Upper lobe of right lung (tissue), 1 donor: ENCODE measurements at regions not wholly inside any gene's neighbourhood (a gene's known extent, or its start where the extent isn't known, plus 50 kb on each side); places are given as distances from the start of the nearest gene placed in this dataset.

ENCODE experiments used
- ATAC-seq: fragments of 200-7000 bp; cut with Tn5 transposase; one replicate; pipeline ENCODE4 v1.9.1; 2020; ENCODE audit warnings: mild to moderate bottlenecking, moderate library complexity
- DNase-seq: peaks from one replicate; pipeline ENCODE4 v3.0.0-alpha.2; 2020
- H3K27ac ChIP-seq: fragments of 200-600 bp; one replicate; pipeline ENCODE4 v1.8.0; 2022
- H3K27me3 ChIP-seq: fragments of 200-600 bp; one replicate; pipeline ENCODE4 v1.8.0; 2022; ENCODE audit warnings: mild to moderate bottlenecking
- H3K36me3 ChIP-seq: fragments of 200-600 bp; one replicate; pipeline ENCODE4 v1.8.0; 2022
- H3K4me1 ChIP-seq: fragments of 200-600 bp; one replicate; pipeline ENCODE4 v1.8.0; 2022
- H3K4me3 ChIP-seq: fragments of 200-600 bp; one replicate; pipeline ENCODE4 v1.8.0; 2022; ENCODE audit warnings: mild to moderate bottlenecking
- H3K9me3 ChIP-seq: fragments of 200-600 bp; one replicate; pipeline ENCODE4 v1.8.0; 2022
- CTCF ChIP-seq: fragments of 200-600 bp; IDR thresholded peaks from one replicate; pipeline ENCODE4 v1.8.0; 2022; ENCODE audit warnings: antibody characterized with exemption
- intact Hi-C: fragments of 100-400 bp; cut with DNase I; formaldehyde crosslinking; loops from one replicate; pipeline ENCODE4 v1.11.0; 2022
- donor health status: DM: no; HTN: yes; CAD: no; lungs with severe emphysema.

- H3K4me1 ChIP-seq: peaks cover 7% of the 10 kb centered on the region
- intact Hi-C loops: no loop called here
- no peaks in the 10 kb centered on the region for H3K27me3 ChIP-seq
- no peak overlapping the region for H3K4me3 ChIP-seq
- H3K9me3 ChIP-seq: no peaks in the 10 kb centered on the region
- H3K27ac ChIP-seq: no peak overlapping the region
- ATAC-seq (no peak), DNase-seq (no peak)
- no peak for TF ChIP-seq CTCF
- H3K36me3 ChIP-seq: no peaks in the 10 kb centered on the region
These were observed 116.4 kb upstream of the SGK1 start for GRCh38 chr6:134434019-134434942.

- DNase-seq (no peak), ATAC-seq (peak; percentile 27)
- Histone ChIP-seq H3K27me3 (no peaks in the 10 kb centered on the region), H3K27ac (no peak overlapping the region), H3K36me3 (no peaks in the 10 kb centered on the region), H3K4me3 (no peak overlapping the region), H3K4me1 (peaks cover 2% of the 10 kb centered on the region), H3K9me3 (no peaks in the 10 kb centered on the region)
- intact Hi-C loops: no loop called here
- TF ChIP-seq CTCF: no peak
These were observed 114.1 kb upstream of the SGK1 start for GRCh38 chr6:134432036-134432435.

- Histone ChIP-seq H3K36me3 (no peaks in the 10 kb centered on the region), H3K4me1 (no peaks in the 10 kb centered on the region), H3K9me3 (no peaks in the 10 kb centered on the region), H3K4me3 (no peak overlapping the region), H3K27me3 (no peaks in the 10 kb centered on the region), H3K27ac (no peak overlapping the region)
- DNase-seq (no peak), ATAC-seq (no peak)
- no peak for TF ChIP-seq CTCF
- intact Hi-C loops: no loop called here
These were observed 113.5 kb upstream of the SGK1 start for GRCh38 chr6:134431421-134431859.

- no peak for DNase-seq
- TF ChIP-seq CTCF: no peak
- Histone ChIP-seq H3K4me3 (no peak overlapping the region), H3K4me1 (no peaks in the 10 kb centered on the region), H3K27ac (no peak overlapping the region), H3K27me3 (no peaks in the 10 kb centered on the region), H3K9me3 (no peaks in the 10 kb centered on the region), H3K36me3 (no peaks in the 10 kb centered on the region)
- no peak for ATAC-seq
- intact Hi-C loops: no loop called here
These were observed 112.0 kb upstream of the SGK1 start for GRCh38 chr6:134429861-134430380.

GRCh38 chr6:134427721-134428120 lies 109.8 kb upstream of the SGK1 start:
- ATAC-seq (no peak), DNase-seq (no peak)
- Histone ChIP-seq H3K4me1 (no peaks in the 10 kb centered on the region), H3K4me3 (no peak overlapping the region), H3K27ac (no peak overlapping the region), H3K9me3 (no peaks in the 10 kb centered on the region), H3K27me3 (no peaks in the 10 kb centered on the region), H3K36me3 (no peaks in the 10 kb centered on the region)
- intact Hi-C loops: no loop called here
- TF ChIP-seq CTCF: no peak
